H9 (cell line): ENCODE measurements at regions not wholly inside any gene's neighbourhood (a gene's known extent, or its start where the extent isn't known, plus 50 kb on each side); places are given as distances from the start of the nearest gene placed in this dataset.

Experiments
- DNase-seq: peaks from one replicate; pipeline ENCODE4 v3.0.0-alpha.2; 2017
- H2AFZ ChIP-seq: one replicate; pipeline ENCODE4 v1.6.1; 2013; ENCODE audit warnings: mild to moderate bottlenecking, low read length, control low read depth, moderate library complexity
- H2AK5ac ChIP-seq: 2 replicates; pipeline ENCODE4 v1.6.1; 2013; ENCODE audit warnings: low read length, control low read depth, mixed read lengths; ENCODE audit not compliant: insufficient read length
- H2BK120ac ChIP-seq: one replicate; pipeline ENCODE4 v1.6.1; 2013; ENCODE audit warnings: low read depth, mild to moderate bottlenecking, low read length, control low read depth, inconsistent platforms; ENCODE audit not compliant: poor library complexity, severe bottlenecking
- H2BK12ac ChIP-seq: 2 replicates; pipeline ENCODE4 v1.6.1; 2013; ENCODE audit warnings: low read length, control low read depth, mixed read lengths, low read depth; ENCODE audit not compliant: insufficient read length
- H2BK15ac ChIP-seq: 2 replicates; pipeline ENCODE4 v1.6.1; 2013; ENCODE audit warnings: low read depth, low read length, control low read depth
- H2BK20ac ChIP-seq: one replicate; pipeline ENCODE4 v1.6.1; 2013; ENCODE audit warnings: low read depth, mild to moderate bottlenecking, low read length, control low read depth, inconsistent platforms; ENCODE audit not compliant: poor library complexity, severe bottlenecking
- H2BK5ac ChIP-seq: 2 replicates; pipeline ENCODE4 v1.6.1; 2013; ENCODE audit warnings: low read length, control low read depth, mixed read lengths; ENCODE audit not compliant: insufficient read length
- H3K14ac ChIP-seq: 2 replicates; pipeline ENCODE4 v1.6.1; 2013; ENCODE audit warnings: low read length, control low read depth; ENCODE audit not compliant: insufficient read depth
- H3K18ac ChIP-seq: 2 replicates; pipeline ENCODE4 v1.6.1; 2013; ENCODE audit warnings: low read depth, mild to moderate bottlenecking, mixed read lengths, low read length, control low read depth; ENCODE audit not compliant: insufficient read length
- H3K23ac ChIP-seq: 2 replicates; pipeline ENCODE4 v1.6.1; 2013; ENCODE audit warnings: low read length, control low read depth, mixed read lengths, low read depth; ENCODE audit not compliant: insufficient read length
- H3K23me2 ChIP-seq: 2 replicates; pipeline ENCODE4 v1.6.1; 2013; ENCODE audit warnings: low read depth, mild to moderate bottlenecking, mixed read lengths, low read length, control low read depth; ENCODE audit not compliant: insufficient read length, poor library complexity, severe bottlenecking
- H3K27ac ChIP-seq: 2 replicates; pipeline ENCODE4 v1.5.1; 2013; ENCODE audit warnings: low read length, control low read depth, mixed read lengths, low read depth; ENCODE audit not compliant: insufficient read length
- H3K27me3 ChIP-seq: 2 replicates; pipeline ENCODE4 v1.6.1; 2013; ENCODE audit warnings: low read length, control low read depth, inconsistent platforms; ENCODE audit not compliant: insufficient read depth
- H3K4ac ChIP-seq: 2 replicates; pipeline ENCODE4 v1.6.1; 2013; ENCODE audit warnings: low read depth, mild to moderate bottlenecking, control low read depth, inconsistent platforms, low read length, moderate library complexity
- H3K4me1 ChIP-seq: 2 replicates; pipeline ENCODE4 v1.6.1; 2013; ENCODE audit warnings: low read length, control low read depth, inconsistent platforms; ENCODE audit not compliant: insufficient read depth
- H3K4me2 ChIP-seq: 2 replicates; pipeline ENCODE4 v1.6.1; 2013; ENCODE audit warnings: low read length, control low read depth, mixed read lengths; ENCODE audit not compliant: insufficient read length, insufficient read depth
- H3K56ac ChIP-seq: 2 replicates; pipeline ENCODE4 v1.6.1; 2013; ENCODE audit warnings: low read depth, mild to moderate bottlenecking, mixed read lengths, low read length, control low read depth; ENCODE audit not compliant: insufficient read length
- H3K79me1 ChIP-seq: 2 replicates; pipeline ENCODE4 v1.6.1; 2013; ENCODE audit warnings: low read depth, mild to moderate bottlenecking, moderate library complexity, low read length, control low read depth, inconsistent platforms; ENCODE audit not compliant: insufficient read depth, poor library complexity, severe bottlenecking
- H3K79me2 ChIP-seq: 2 replicates; pipeline ENCODE4 v1.6.1; 2013; ENCODE audit warnings: low read length, control low read depth, inconsistent platforms; ENCODE audit not compliant: insufficient read depth
- H3K9ac ChIP-seq: 2 replicates; pipeline ENCODE4 v1.6.1; 2013; ENCODE audit warnings: low read length, control low read depth, mixed read lengths; ENCODE audit not compliant: insufficient read length; ENCODE audit errors: extremely low read depth
- H3K9me3 ChIP-seq: one replicate; pipeline ENCODE4 v1.6.1; 2013; ENCODE audit warnings: low read depth, low read length, inconsistent platforms; ENCODE audit not compliant: control insufficient read depth
- H3T11ph ChIP-seq: one replicate; pipeline ENCODE4 v1.6.1; 2013; ENCODE audit warnings: mild to moderate bottlenecking, low read length, control low read depth, inconsistent platforms
- H4K20me1 ChIP-seq: one replicate; pipeline ENCODE4 v1.6.1; 2013; ENCODE audit not compliant: control insufficient read depth, insufficient read length, insufficient read depth
- H4K5ac ChIP-seq: 2 replicates; pipeline ENCODE4 v1.6.1; 2013; ENCODE audit warnings: low read depth, mild to moderate bottlenecking, mixed read lengths, low read length, control low read depth; ENCODE audit not compliant: insufficient read length
- H4K8ac ChIP-seq: replicated peaks from 2 replicates; pipeline ENCODE4 v1.6.1; 2013; ENCODE audit warnings: low read length, control low read depth, mixed read lengths, low read depth; ENCODE audit not compliant: insufficient read length
- H4K91ac ChIP-seq: 2 replicates; pipeline ENCODE4 v1.6.1; 2013; ENCODE audit warnings: low read depth, mild to moderate bottlenecking, moderate library complexity, mixed read lengths, low read length, control low read depth; ENCODE audit not compliant: insufficient read length
- H3K27ac Mint-ChIP-seq, 3 experiments: 2 replicates in 2 of 3; 3 replicates in 1 of 3; pipeline ENCODE4 v1.8.0; 2020 to 2021; ENCODE audit warnings: mixed read lengths in 3 of 3, mild to moderate bottlenecking in 1 of 3, moderate library complexity in 1 of 3
- H3K27me3 Mint-ChIP-seq: 2 replicates; pipeline ENCODE4 v1.8.0; 2021; ENCODE audit warnings: low read depth, mild to moderate bottlenecking, moderate library complexity, mixed read lengths
- H3K36me3 Mint-ChIP-seq, 3 experiments: 2 replicates in 2 of 3; 3 replicates in 1 of 3; pipeline ENCODE4 v1.8.0; 2020 to 2021; ENCODE audit warnings: low read depth in 3 of 3, mixed read lengths in 3 of 3; ENCODE audit not compliant: insufficient read depth in 1 of 3
- H3K4me1 Mint-ChIP-seq, 2 experiments: 2 replicates each; pipeline ENCODE4 v1.8.0; 2020; ENCODE audit warnings: mixed read lengths in 2 of 2
- H3K4me3 Mint-ChIP-seq, 2 experiments: 2 replicates in 1 of 2; 3 replicates in 1 of 2; pipeline ENCODE4 v1.8.0; 2020 to 2021; ENCODE audit warnings: mild to moderate bottlenecking in 2 of 2, mixed read lengths in 2 of 2, moderate library complexity in 1 of 2
- H3K9me3 Mint-ChIP-seq, 2 experiments: 2 replicates in 1 of 2; 3 replicates in 1 of 2; pipeline ENCODE4 v1.8.0; 2020; ENCODE audit warnings: mild to moderate bottlenecking in 2 of 2, mixed read lengths in 2 of 2, moderate library complexity in 1 of 2
- WGBS: extraction: QIAGEN DNeasy Blood & Tissue Kit; methylation state at CpG from one replicate; pipeline ENCODE4 v1.1.7; 2013; ENCODE audit warnings: missing lambda C conversion rate, low lambda C conversion rate, mixed read lengths; ENCODE audit not compliant: insufficient read length; ENCODE audit errors: extremely low coverage; 5-methylcytosine and 5-hydroxymethylcytosine counted together
- TF ChIP-seq, protein P1 (sequence below): fragments of 200-600 bp; sonication (generic); conservative IDR thresholded peaks from 3 replicates; pipeline ENCODE4 v1.8.0; 2021; ENCODE audit warnings: antibody characterized with exemption, mild to moderate bottlenecking

DNA sequence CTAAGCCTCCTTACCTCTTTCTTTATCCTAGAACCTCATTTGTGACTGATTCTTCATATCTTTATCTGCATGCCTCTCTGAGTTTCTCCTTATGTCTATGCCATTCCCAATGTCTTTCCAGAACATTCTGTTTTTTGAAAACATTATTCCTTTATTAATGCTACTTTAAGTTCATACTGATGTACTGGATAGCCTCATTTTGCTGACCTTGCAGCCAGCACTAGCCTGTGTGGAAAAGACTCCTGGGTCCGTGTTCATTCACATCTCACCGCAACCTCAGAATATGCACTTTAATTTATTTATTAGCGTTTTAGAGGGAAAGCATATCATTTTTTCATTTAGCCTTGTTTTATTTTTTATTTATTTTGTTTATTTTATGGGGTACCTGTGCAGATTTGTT, 208.1 kb upstream of the NPVF start:
- H3K27ac Mint-ChIP-seq: no peak overlapping the region

More for the DNA sequence above, 208.1 kb upstream of the NPVF start:
- Histone ChIP-seq H2AK5ac (no peak overlapping the region), H4K5ac (no peak overlapping the region), H3K18ac (no peak overlapping the region), H3T11ph (no peak overlapping the region), H3K23ac (no peak overlapping the region), H3K4me1 (no peaks in the 10 kb centered on the region), H3K9me3 (no peaks in the 10 kb centered on the region), H3K27ac (no peak overlapping the region), H3K9ac (no peak overlapping the region), H3K79me1 (no peaks in the 10 kb centered on the region), H2BK5ac (no peak overlapping the region), H3K79me2 (no peaks in the 10 kb centered on the region), H2AFZ (no peak overlapping the region), H3K27me3 (no peaks in the 10 kb centered on the region), H3K14ac (no peak overlapping the region), H2BK12ac (no peak overlapping the region), H4K8ac (no peak overlapping the region), H3K23me2 (no peaks in the 10 kb centered on the region), H2BK120ac (no peak overlapping the region), H2BK20ac (no peak overlapping the region), H4K91ac (no peak overlapping the region), H3K4ac (no peak overlapping the region), H4K20me1 (no peaks in the 10 kb centered on the region), H3K56ac (no peak overlapping the region), H2BK15ac (no peak overlapping the region), H3K4me2 (no peak overlapping the region)
- no peaks in the 10 kb centered on the region for H3K4me1 Mint-ChIP-seq
- DNase-seq: no peak
- H3K4me3 Mint-ChIP-seq: no peak overlapping the region
- peaks cover 5 to 14% (median 5%) of the 10 kb centered on the region in 3 experiments; a peak in 5 of 7 replicates for H3K36me3 Mint-ChIP-seq
- H3K9me3 Mint-ChIP-seq: peaks cover 23 to 27% of the 10 kb centered on the region in 2 experiments
- H3K27me3 Mint-ChIP-seq: peaks cover 5% of the 10 kb centered on the region
- TF ChIP-seq, protein P1, sequence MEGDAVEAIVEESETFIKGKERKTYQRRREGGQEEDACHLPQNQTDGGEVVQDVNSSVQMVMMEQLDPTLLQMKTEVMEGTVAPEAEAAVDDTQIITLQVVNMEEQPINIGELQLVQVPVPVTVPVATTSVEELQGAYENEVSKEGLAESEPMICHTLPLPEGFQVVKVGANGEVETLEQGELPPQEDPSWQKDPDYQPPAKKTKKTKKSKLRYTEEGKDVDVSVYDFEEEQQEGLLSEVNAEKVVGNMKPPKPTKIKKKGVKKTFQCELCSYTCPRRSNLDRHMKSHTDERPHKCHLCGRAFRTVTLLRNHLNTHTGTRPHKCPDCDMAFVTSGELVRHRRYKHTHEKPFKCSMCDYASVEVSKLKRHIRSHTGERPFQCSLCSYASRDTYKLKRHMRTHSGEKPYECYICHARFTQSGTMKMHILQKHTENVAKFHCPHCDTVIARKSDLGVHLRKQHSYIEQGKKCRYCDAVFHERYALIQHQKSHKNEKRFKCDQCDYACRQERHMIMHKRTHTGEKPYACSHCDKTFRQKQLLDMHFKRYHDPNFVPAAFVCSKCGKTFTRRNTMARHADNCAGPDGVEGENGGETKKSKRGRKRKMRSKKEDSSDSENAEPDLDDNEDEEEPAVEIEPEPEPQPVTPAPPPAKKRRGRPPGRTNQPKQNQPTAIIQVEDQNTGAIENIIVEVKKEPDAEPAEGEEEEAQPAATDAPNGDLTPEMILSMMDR: no peak
- no CpG with 5 or more reads among the region's 3 CpGs for WGBS
